T-helper 17 cell (primary cell): ENCODE measurements at regions not wholly inside any gene's neighbourhood (a gene's known extent, or its start where the extent isn't known, plus 50 kb on each side); places are given as distances from the start of the nearest gene placed in this dataset.

Experiments used
- ATAC-seq: fragments of 150-1000 bp; cut with Tn5 transposase; 2 replicates; pipeline ENCODE4 v1.10.0; 2021; ENCODE audit warnings: mild to moderate bottlenecking, moderate library complexity
- DNase-seq, 3 donors: peaks; one replicate each; pipeline versions ENCODE4 v3.0.0 to v3.0.0-alpha.2; 2020 to 2021
- H3K9me3 ChIP-seq: one replicate; pipeline ENCODE4 v1.7.0; 2013; ENCODE audit warnings: low read length, mild to moderate bottlenecking; ENCODE audit not compliant: control insufficient read depth, poor library complexity, severe bottlenecking
- H3K27ac Mint-ChIP-seq: one replicate; pipeline ENCODE4 v1.8.0; 2022; ENCODE audit warnings: mild to moderate bottlenecking, moderate library complexity, mixed read lengths
- H3K27me3 Mint-ChIP-seq: one replicate; pipeline ENCODE4 v1.8.0; 2022; ENCODE audit warnings: mixed read lengths
- H3K36me3 Mint-ChIP-seq: one replicate; pipeline ENCODE4 v1.8.0; 2022; ENCODE audit warnings: low read depth, mixed read lengths
- H3K4me1 Mint-ChIP-seq: one replicate; pipeline ENCODE4 v1.8.0; 2022; ENCODE audit warnings: mild to moderate bottlenecking, mixed read lengths
- H3K4me3 Mint-ChIP-seq: one replicate; pipeline ENCODE4 v1.8.0; 2022; ENCODE audit warnings: mild to moderate bottlenecking, moderate library complexity, mixed read lengths

DNA sequence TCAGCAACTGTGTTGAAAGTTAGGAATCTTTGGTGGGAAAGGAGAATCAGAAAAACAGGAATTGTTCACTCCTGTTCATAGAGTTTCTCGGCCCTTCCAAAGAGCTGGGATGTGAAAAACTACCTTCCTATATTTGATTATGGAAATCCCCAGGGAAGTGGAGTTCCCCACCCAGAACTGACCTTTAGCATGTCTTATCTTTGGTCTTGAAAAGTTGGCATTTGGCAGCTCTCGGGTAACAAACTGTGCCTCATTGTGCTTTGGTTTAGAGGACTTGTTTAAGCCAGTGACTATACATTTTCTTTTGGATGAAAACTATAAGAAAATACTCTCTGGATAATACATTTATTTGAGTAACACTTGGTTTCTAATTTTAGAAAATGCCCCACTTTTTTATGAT lies 51.3 kb upstream of the CERS6 start:
- ATAC-seq = no peak
- H3K4me3 Mint-ChIP-seq = no peak overlapping the region
- H3K27me3 Mint-ChIP-seq = peaks cover 5% of the 10 kb centered on the region
- H3K27ac Mint-ChIP-seq = no peak overlapping the region
- H3K9me3 ChIP-seq = no peaks in the 10 kb centered on the region
- no peak for DNase-seq
- no peaks in the 10 kb centered on the region for H3K36me3 Mint-ChIP-seq
- no peaks in the 10 kb centered on the region for H3K4me1 Mint-ChIP-seq
